VCaP (cell line): ENCODE measurements at regions not wholly inside any gene's neighbourhood (a gene's known extent, or its start where the extent isn't known, plus 50 kb on each side); places are given as distances from the start of the nearest gene placed in this dataset.

Source experiments
- H3K27ac ChIP-seq: fragments of 450-650 bp; 2 replicates; pipeline ENCODE4 v1.5.1; 2017
- TF ChIP-seq, protein P1 (sequence below): fragments of 450-650 bp; conservative IDR thresholded peaks from 2 replicates; pipeline ENCODE4 v1.5.1; 2017; ENCODE audit warnings: mild to moderate bottlenecking, moderate library complexity

DNA sequence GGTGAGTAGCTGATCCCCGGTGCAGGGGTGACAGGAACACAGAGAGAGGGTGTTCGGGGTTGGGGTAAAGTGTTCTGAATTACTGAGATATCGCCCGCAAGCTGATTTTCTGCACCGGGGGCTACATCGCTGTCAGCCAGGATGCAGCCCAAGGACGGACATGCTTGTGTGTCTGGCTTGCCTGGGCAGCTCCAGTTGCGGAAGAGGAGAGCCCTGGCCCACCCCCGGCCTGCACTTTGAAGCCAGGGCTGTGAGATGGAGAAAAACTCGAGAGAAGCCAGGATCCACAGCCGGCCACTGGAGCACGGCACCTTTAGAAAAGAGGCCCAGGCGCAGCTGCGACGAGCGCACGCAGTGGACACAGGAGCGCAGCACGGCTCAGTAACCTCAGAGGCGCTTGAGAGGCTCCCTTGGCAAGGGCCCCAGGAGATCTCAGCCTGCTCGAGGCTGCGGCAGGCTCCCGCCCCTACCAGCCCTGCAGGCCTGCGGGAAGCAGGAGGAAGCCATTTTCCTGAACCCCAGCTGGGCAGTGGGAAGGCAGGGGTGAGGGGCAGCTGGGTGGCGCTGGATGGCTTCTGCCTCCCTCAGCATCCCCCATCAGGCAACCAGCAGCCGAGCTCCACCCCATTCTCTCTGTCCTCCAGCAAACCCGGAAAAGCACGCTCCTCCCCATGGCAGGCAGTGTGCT is 59.2 kb downstream of the C9orf50 start:
- no peak overlapping the region for H3K27ac ChIP-seq
- TF ChIP-seq, protein P1, sequence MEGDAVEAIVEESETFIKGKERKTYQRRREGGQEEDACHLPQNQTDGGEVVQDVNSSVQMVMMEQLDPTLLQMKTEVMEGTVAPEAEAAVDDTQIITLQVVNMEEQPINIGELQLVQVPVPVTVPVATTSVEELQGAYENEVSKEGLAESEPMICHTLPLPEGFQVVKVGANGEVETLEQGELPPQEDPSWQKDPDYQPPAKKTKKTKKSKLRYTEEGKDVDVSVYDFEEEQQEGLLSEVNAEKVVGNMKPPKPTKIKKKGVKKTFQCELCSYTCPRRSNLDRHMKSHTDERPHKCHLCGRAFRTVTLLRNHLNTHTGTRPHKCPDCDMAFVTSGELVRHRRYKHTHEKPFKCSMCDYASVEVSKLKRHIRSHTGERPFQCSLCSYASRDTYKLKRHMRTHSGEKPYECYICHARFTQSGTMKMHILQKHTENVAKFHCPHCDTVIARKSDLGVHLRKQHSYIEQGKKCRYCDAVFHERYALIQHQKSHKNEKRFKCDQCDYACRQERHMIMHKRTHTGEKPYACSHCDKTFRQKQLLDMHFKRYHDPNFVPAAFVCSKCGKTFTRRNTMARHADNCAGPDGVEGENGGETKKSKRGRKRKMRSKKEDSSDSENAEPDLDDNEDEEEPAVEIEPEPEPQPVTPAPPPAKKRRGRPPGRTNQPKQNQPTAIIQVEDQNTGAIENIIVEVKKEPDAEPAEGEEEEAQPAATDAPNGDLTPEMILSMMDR = no peak

DNA sequence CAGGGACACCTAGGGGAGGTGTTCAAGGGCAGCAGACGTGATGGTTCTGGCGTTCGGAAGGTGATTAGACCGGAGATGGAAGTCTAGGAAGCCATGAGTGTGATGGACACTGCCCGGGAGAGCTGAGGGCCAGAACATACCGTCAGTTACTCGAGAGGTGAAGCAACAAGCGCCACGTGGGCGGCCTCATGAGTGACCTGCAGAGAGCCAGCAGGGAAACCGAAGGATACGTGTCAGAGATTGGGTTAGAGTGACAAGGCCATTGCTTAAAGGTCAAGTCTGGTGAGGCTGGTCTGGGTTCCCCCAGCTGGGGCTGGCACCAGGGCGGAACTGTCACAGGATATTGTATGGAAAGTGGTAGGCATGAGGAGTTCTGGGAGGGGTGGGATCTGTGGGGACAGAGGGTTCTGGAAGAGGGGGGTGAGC is 60.0 kb downstream of the C9orf50 start:
- TF ChIP-seq, protein P1 = no peak
- no peak overlapping the region for H3K27ac ChIP-seq

DNA sequence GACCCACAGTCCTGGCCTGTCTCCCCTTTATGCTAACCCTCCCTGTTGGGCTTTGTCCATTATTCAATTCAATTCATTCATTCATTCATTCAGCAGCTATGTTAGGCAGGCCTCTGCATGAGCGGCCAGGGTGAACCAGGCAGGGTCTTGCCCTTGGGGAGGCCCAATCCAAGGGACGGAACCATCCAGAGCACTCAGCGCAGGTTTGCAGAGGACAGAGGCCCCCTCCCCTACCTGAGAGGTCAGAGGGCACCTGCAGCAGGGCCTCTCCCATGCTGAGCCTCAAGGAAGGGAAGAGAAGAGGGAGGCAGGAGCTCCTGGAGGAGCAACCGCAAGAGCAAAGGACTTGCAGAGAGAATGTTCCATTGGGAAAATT is 61.4 kb downstream of the C9orf50 start:
- TF ChIP-seq, protein P1 = no peak
- no peak overlapping the region for H3K27ac ChIP-seq

DNA sequence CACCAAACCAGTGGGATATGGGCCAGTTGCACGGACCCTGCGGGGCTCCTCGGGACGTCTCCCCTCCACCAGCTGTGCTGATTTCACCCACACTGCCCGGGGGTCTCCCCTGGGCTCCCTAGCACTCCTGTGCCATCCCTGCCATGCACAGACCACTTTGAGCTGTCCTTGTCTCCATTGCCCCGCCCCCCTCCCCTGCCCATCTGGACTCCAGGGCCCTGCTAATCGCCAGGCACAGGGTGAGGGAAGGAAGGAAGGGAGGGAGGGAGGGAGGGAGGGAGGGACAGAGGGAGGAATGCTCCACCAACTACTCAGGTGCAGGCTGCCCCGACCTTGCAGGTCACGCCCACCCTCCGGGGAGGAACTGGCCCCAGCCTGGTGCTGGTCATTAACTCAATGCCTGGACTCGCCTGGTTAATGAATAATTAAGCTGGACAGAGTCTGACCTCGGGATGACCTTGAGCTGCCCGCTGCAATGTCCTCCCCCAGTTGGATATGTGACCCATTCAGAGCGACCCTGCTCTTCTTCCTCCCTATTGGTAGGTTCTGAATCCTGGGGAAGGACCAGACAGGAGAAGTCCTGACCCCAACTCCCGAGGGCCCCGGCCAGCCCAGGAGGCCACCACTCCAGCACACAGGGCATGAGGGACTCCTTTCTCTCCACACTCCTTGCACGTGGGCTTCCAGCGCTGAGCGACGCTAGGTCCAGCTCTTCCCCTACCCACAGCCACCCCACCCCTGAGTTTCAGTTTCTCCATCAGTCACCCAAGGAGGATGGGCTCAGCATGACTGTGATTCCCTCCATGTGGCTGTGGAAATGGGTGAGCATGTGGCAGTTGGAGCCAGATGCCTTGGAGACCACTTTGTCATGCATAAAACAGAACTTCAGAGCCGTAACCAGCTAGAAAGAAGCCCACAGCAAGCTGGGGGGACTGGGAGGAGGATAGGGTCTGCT is 62.1 kb downstream of the C9orf50 start:
- H3K27ac ChIP-seq = no peak overlapping the region
- TF ChIP-seq, protein P1 = no peak

DNA sequence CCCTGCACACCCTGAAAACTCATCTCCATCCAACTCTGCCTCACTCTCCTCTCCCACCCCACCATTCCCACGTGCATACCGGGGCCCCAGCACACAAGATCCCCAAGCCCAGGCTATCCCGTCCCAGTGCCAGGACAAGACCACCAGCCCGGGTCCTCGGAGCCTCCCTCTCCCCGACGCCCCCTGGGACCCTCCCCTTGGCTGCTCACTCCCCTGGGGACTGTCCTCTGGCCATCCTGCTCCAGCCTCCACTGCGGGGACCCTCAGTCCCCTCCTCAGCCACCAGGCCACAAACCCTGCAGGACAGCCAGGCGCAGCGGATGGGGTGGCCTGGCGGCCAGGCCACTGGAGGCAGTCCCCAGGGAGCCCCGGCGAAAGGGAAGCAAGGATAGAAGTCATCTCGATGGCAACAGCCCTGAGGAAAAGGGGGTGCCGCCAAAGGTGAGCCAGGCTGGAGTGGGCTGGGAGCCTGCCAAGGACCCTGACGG is 62.8 kb downstream of the C9orf50 start:
- H3K27ac ChIP-seq = no peak overlapping the region
- TF ChIP-seq, protein P1 = no peak

DNA sequence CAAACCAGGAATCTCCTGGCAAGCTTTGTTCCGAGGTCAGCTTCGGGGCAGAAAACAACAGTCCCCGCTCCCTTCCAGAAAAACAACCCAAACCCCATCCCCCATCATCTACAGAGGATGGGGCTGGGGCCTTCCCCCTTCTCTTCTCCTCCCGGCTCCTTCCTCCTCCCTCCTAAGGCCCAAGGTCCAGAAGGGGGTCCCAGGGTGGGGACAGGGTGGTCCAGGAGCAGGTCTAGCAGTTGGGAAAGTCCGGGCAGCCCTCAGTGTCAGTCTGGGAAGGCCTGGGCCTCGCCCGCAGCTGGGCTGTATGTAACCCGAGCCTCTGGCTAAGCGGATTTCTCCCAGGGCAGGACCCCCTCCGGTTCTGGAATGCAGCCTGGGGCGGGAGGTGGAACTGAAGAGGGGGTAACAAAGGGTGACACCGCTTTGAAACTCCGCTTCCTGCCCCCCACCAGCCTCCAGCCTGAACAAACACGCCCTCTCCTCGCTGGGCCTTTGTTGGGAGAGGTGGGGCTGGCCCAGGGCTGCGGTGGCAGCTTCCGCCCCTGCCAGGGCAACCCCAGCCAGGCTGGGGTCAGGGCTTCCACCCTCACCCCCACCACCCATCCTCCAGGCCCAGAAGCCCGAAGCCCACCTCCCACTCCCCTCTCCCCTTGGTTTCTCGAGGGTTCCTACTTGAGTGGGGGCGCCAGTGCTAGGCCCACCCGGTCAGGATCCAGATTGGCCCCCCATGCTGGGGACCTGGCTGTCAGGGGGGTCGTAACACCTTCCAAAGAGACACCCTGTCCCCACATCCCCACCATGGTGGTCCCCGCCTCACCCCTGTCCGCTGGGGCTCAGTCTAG is 63.5 kb downstream of the C9orf50 start:
- H3K27ac ChIP-seq = no peak overlapping the region
- TF ChIP-seq, protein P1 = no peak
